MM.1S (cell line): ENCODE measurements at regions not wholly inside any gene's neighbourhood (a gene's known extent, or its start where the extent isn't known, plus 50 kb on each side); places are given as distances from the start of the nearest gene placed in this dataset.

Experiments used
- DNase-seq: peaks from one replicate; pipeline ENCODE4 v3.0.0-alpha.2; 2015
- H2AFZ ChIP-seq: fragments of 300-600 bp; sonication (generic); 2 replicates; pipeline ENCODE4 v1.6.0; 2016; ENCODE audit warnings: antibody characterized with exemption, low read length
- H3F3A ChIP-seq: fragments of 300-600 bp; sonication (generic); 2 replicates; pipeline ENCODE4 v1.6.1; 2016; ENCODE audit warnings: mild to moderate bottlenecking, antibody characterized with exemption, low read length, moderate library complexity, mixed read lengths; ENCODE audit not compliant: insufficient read depth
- H3K27ac ChIP-seq: fragments of 300-600 bp; sonication (generic); 2 replicates; pipeline ENCODE4 v1.5.1; 2016; ENCODE audit warnings: mild to moderate bottlenecking, low read length
- H3K27me3 ChIP-seq: fragments of 300-600 bp; sonication (generic); replicated peaks from 2 replicates; pipeline ENCODE4 v1.6.0; 2016; ENCODE audit warnings: low read length; ENCODE audit not compliant: insufficient read depth
- H3K36me3 ChIP-seq: fragments of 300-600 bp; sonication (generic); replicated peaks from 2 replicates; pipeline ENCODE4 v1.6.1; 2016; ENCODE audit warnings: mild to moderate bottlenecking, low read length, mixed read lengths; ENCODE audit not compliant: insufficient read depth
- H3K4me1 ChIP-seq: fragments of 300-600 bp; sonication (generic); 2 replicates; pipeline ENCODE4 v1.6.1; 2016; ENCODE audit warnings: low read length, mixed read lengths
- H3K4me2 ChIP-seq: fragments of 300-600 bp; sonication (generic); 2 replicates; pipeline ENCODE4 v1.6.0; 2016; ENCODE audit warnings: low read depth, low read length
- H3K4me3 ChIP-seq: fragments of 300-600 bp; sonication (generic); 2 replicates; pipeline ENCODE4 v1.5.1; 2016; ENCODE audit warnings: low read length, mixed read lengths
- H3K79me2 ChIP-seq: fragments of 300-600 bp; sonication (generic); 2 replicates; pipeline ENCODE4 v1.6.1; 2016; ENCODE audit warnings: mixed run types, low read length, mixed read lengths
- H3K9ac ChIP-seq: fragments of 300-600 bp; sonication (generic); 2 replicates; pipeline ENCODE4 v1.6.1; 2016; ENCODE audit warnings: low read length, mixed read lengths
- H3K9me2 ChIP-seq: fragments of 300-600 bp; sonication (generic); replicated peaks from 2 replicates; pipeline ENCODE4 v1.6.1; 2016; ENCODE audit warnings: mild to moderate bottlenecking, low read length, mixed read lengths; ENCODE audit not compliant: insufficient read depth
- H3K9me3 ChIP-seq: fragments of 300-600 bp; sonication (generic); replicated peaks from 2 replicates; pipeline ENCODE4 v1.6.1; 2016; ENCODE audit warnings: mild to moderate bottlenecking, low read length, mixed read lengths; ENCODE audit not compliant: insufficient read depth
- H4K20me1 ChIP-seq: fragments of 300-600 bp; sonication (generic); 2 replicates; pipeline ENCODE4 v1.6.1; 2016; ENCODE audit warnings: mild to moderate bottlenecking, low read length, moderate library complexity, mixed read lengths; ENCODE audit not compliant: insufficient read depth
- CTCF ChIP-seq: fragments of 300-600 bp; sonication (generic); IDR thresholded peaks from 2 replicates; pipeline ENCODE4 v1.5.1; 2016; ENCODE audit warnings: antibody characterized with exemption, low read length, mixed read lengths
- EZH2 ChIP-seq: fragments of 300-600 bp; sonication (generic); optimal IDR thresholded peaks from 2 replicates; pipeline ENCODE3; 2017; ENCODE audit warnings: low read depth, mild to moderate bottlenecking, antibody characterized with exemption, low read length, mixed read lengths
- EZH2phosphoT487 ChIP-seq: fragments of 300-600 bp; sonication (generic); IDR thresholded peaks from 2 replicates; pipeline ENCODE4 v1.6.1; 2018; ENCODE audit warnings: antibody characterized with exemption, low read length

- no peaks in the 10 kb centered on the region for H4K20me1 ChIP-seq
- no peaks in the 10 kb centered on the region for H3K36me3 ChIP-seq
- no peaks in the 10 kb centered on the region for H3K9me2 ChIP-seq
- no peak overlapping the region for H2AFZ ChIP-seq
- H3K27me3 ChIP-seq = no peaks in the 10 kb centered on the region
- H3K4me3 ChIP-seq = no peak overlapping the region
- H3K4me2 ChIP-seq = no peak overlapping the region
- H3K9me3 ChIP-seq = no peaks in the 10 kb centered on the region
- no peaks in the 10 kb centered on the region for H3K4me1 ChIP-seq
- DNase-seq = no peak
- H3F3A ChIP-seq = no peaks in the 10 kb centered on the region
- TF ChIP-seq EZH2 (no peak), EZH2phosphoT487 (no peak), CTCF (no peak)
- H3K9ac ChIP-seq = no peak overlapping the region
- H3K79me2 ChIP-seq = no peaks in the 10 kb centered on the region
- no peak overlapping the region for H3K27ac ChIP-seq
Observed at GRCh38 chr2:219692521-219692920, 65.1 kb downstream of the SLC4A3 start.

- no peaks in the 10 kb centered on the region for H3K4me1 ChIP-seq
Observed at GRCh38 chr2:219695145-219695709, 67.8 kb downstream of the SLC4A3 start.

GRCh38 chr2:219697811-219698747 is 70.6 kb downstream of the SLC4A3 start:
- no peak overlapping the region for H3K27ac ChIP-seq
- no peak for TF ChIP-seq EZH2phosphoT487
- TF ChIP-seq CTCF = no peak
- no peak for TF ChIP-seq EZH2
- no peak overlapping the region for H3K4me3 ChIP-seq
- H3K4me2 ChIP-seq = no peak overlapping the region
- no peaks in the 10 kb centered on the region for H3K36me3 ChIP-seq
- H3K27me3 ChIP-seq = no peaks in the 10 kb centered on the region
- DNase-seq = no peak
- H4K20me1 ChIP-seq = no peaks in the 10 kb centered on the region
- H2AFZ ChIP-seq = no peak overlapping the region
- no peaks in the 10 kb centered on the region for H3K4me1 ChIP-seq
- H3K9me3 ChIP-seq = no peaks in the 10 kb centered on the region
- H3F3A ChIP-seq = no peaks in the 10 kb centered on the region
- H3K9me2 ChIP-seq = no peaks in the 10 kb centered on the region
- H3K9ac ChIP-seq = no peak overlapping the region
- H3K79me2 ChIP-seq = no peaks in the 10 kb centered on the region

More at GRCh38 chr2:219695145-219695709, 67.8 kb downstream of the SLC4A3 start:
- Histone ChIP-seq H3K9me3 (no peaks in the 10 kb centered on the region), H4K20me1 (no peaks in the 10 kb centered on the region), H3K27ac (no peak overlapping the region), H3K4me2 (no peak overlapping the region), H3K36me3 (no peaks in the 10 kb centered on the region), H3F3A (no peaks in the 10 kb centered on the region), H2AFZ (no peak overlapping the region), H3K4me3 (no peak overlapping the region), H3K9ac (no peak overlapping the region), H3K79me2 (no peaks in the 10 kb centered on the region), H3K27me3 (no peaks in the 10 kb centered on the region), H3K9me2 (no peaks in the 10 kb centered on the region)
- no peak for DNase-seq
- TF ChIP-seq EZH2phosphoT487 (no peak), EZH2 (no peak), CTCF (no peak)
